ENCODE measurements at regions not wholly inside any gene's neighbourhood (a gene's known extent, or its start where the extent isn't known, plus 50 kb on each side); places are given as distances from the start of the nearest gene placed in this dataset.
"Not testable (repeated sequence)": the region's sequence is repeated elsewhere in the genome, so short reads cannot be mapped to it uniquely, and the experiment has no call there.

DNA sequence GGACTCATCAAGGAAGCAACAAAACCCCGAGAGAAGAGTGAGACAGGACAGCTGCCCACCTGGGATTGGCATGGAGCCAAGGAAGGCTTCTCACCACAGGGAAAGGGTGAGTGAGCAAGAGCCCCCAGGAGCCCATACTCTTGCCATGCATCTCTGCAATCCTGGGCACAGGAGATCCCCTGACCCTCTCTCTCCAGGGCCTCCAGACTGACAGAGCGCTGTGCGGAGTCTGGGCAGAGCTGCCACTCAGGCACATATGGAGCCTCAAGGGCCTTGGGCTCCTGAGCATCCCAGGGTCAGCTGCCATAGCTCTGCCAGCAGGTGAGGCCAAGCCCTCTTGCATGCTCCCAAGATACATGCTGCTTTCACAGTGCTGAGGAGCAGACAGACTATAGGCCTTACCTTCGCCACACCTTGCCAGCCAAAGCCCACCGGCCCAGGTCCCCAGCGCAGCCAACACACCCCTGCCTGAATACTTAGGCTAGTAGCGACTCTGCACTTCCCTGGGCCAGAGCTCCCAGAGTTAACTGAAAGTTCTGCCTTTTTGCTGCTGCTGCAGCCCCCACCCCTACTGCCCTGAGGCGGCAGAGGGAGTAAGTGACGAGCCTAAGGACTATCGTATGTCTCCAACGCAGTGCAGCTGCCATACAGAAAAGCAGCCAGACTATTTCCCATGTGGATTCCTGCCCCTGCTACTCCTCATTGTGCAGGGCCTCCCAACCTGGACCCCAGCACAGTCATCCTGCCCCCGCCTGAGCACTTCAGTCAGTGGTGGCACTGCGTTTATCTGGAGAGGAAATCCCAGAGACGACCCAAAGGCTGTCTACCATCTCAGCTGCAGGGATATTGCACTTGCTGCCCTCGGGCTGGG lies 251.6 kb downstream of the SPATA31A6 start:
- peak; percentile 48 for DNase-seq (ENCODE audit: low spot score)

DNA sequence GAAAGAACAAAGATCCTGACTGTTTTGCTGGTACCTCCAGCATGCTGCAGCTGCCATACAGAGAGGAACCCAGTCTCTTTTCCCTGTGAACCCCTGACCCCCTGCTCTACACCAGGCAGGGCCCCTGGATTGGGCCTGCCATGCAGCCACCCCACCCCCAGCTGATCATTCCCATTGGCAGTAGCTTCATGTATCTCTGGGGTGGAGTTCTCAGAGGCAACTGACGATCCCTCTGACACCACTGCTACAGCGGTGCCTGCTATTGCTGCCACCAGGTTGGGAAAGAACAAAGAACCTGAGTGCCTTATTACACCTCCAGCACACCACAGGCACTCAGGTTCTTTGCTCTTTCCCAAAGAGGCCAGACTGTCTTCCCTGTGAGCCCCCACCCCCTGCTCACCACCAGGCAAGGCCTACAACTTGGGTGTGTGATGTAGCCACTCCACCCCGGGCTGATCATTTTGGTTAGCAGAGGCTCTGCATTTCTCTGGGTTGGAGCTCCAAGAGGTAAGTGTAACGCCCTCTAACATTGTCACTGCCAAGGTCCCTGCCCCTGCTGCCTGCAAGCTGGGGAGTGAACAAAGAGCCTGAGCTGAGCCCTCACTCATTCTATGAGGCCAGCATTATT lies 252.4 kb downstream of the SPATA31A6 start:
- not testable (repeated sequence) for DNase-seq (ENCODE audit: low spot score)

DNA sequence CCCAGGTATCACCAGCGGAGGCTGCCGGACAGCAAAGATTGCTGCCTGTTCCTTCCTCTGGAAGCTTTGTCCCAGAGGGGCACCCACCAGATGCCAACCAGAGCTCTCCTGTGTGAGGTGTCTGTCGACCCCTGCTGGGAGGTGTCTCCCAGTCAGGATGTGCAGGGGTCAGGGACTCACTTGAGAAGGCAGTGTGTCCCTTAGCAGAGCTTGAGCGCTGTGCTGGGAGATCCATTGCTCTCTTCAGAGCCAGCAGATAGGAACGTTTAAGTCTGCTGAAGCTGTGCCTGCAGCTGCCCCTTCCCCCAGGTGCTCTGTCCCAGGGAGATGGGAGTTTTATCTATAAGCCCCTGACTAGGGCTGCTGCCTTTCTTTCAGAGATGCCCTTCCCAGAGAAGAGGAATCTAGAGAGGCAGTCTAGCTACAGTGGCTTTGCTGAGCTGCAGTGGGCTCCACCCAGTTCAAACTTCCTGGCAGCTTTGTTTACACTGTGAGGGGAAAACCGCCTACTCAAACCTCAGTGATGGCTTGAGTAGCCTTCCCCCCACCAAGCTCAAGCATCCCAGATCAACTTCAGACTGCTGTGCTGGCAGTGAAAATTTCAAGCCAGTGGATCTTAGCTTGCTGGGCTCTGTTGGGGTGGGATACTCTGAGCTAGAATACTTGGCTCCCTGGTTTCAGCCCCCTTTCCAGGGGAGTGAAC lies 253.7 kb downstream of the SPATA31A6 start:
- not testable (repeated sequence) for DNase-seq (ENCODE audit: low spot score)

DNA sequence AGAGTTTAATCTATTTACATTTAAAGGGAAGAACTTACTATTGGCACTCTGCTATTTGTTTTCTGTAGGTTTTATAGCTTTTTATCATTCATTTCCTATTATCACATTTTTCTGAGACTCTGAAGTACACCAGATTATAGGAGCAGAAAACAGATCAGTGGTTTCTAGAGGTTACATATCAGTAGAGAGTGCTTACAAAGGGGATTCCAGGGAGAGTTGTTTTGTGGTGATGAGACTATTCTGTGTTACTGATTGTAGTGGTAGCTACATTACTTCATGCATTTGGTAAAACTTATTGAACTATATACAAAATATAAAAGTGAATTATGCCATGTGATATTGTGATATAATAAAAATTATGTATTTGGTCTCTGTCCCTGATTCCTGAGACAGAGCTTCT lies 259.2 kb downstream of the SPATA31A6 start:
- DNase-seq (ENCODE audit: low spot score) = not testable (repeated sequence)

DNA sequence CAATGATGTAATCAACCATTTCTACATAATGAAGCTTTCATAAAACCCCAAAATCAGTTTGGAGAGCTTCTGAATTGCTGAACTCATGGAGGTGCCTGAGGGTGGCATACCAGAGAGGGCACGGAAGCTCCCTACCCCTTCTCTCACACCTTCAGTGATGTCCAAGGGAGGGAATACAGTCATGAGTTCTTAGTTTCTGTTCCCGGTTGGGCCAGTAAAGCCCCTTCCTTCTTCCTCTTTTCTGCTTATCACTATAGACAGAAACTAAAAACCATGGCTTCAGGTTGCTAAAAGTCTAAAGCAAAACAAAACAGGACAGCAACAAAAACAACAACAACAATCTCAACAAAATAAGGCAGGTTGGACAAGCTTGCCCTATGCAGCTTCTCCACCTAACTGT lies 260.0 kb downstream of the SPATA31A6 start:
- DNase-seq (ENCODE audit: low spot score) = not testable (repeated sequence)

DNA sequence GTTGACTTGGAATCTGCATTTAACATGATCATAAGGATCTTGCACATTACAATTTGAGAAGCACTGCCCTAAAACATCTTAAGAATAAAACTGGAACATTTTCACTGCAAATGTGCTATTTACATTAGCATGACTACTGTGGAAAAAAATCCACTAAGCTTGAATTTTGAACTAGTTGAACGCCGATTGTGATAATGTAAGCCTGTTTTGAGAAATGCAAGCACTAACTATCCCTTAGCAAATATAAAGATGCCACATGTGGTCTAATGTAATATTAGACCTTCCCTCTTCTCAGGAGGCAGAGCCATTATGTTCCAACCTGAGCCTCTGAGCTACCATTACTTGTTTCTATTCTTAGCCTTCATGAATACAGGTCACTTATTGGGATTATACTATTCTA lies 278.0 kb downstream of the SPATA31A6 start:
- DNase-seq (ENCODE audit: low spot score) = not testable (repeated sequence)

DNA sequence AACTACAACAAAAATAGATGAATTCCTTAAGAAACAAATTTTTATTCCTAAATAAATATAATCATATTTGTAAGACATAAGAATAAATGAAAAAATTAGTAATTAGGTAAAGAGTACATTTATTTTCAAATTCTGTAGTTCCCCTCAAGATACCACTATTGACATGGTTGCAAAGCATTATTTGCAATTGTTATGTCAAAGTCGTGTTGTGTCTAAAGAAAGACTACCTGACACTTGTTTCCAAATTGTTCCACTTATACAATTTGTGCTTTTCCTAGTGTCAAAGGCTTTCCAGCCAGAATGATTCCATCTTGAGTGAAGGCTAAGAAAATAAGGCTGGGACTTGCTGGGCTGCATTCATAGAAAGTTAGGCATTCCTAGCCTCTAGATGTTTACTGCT lies 278.4 kb downstream of the SPATA31A6 start:
- DNase-seq (ENCODE audit: low spot score) = not testable (repeated sequence)

DNA sequence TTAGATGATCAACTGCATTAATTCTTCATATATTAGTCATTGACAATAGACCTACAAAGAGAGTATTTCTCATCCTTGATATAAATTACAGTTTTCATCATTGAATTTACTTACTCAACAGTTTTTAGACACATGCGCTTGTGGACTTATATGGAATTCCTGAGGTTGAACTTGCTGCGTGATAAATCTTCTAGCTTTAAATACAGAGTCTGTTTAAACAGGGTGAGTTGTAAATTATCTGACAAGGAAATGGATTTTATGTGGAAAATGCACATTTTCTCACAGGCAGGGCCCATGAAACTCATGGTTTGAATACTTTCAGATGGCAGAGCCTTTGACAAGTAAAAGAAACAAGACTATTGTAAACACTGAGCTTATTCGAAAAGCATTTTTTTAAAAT lies 280.5 kb downstream of the SPATA31A6 start:
- not testable (repeated sequence) for DNase-seq (ENCODE audit: low spot score)

DNA sequence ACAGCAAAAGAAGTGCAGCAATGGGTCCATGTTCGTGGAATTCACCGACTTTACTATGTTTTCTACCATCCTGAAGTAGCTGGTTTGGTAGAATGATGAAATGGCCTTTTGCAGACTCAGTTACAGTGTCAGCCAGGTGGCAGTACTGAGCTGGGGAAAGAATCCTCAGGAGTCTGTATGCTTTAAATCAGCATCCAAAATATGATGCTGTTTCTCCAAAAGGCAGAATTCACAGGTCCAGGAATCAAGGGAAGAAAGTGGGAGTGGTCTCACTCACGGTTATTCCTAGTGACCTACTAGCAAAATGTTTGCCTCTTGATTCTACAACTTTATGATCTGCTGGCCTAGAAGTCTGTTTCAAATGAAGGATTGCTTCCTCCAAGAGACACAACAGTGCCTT lies 287.1 kb downstream of the SPATA31A6 start:
- not testable (repeated sequence) for DNase-seq (ENCODE audit: low spot score)

DNA sequence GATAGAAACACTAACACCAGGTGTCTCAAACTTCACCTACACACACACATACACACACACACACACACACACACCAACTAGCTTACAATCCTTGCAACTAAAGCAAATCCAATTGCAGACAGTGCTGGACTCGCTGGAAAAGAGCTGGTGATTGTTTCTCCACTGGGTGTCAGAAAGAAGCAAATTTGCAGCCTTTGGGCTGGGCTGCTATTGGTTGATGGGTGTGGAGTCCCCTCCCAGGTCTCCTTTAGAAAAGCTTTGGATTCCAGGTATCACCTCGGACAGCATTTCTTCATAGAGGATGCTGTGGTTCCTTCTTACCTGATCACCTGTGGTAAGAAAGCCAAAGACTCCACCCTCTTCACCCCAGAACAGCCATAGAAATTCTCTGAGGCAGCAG lies 307.5 kb downstream of the SPATA31A6 start:
- not testable (repeated sequence) for DNase-seq (ENCODE audit: low spot score)

DNA sequence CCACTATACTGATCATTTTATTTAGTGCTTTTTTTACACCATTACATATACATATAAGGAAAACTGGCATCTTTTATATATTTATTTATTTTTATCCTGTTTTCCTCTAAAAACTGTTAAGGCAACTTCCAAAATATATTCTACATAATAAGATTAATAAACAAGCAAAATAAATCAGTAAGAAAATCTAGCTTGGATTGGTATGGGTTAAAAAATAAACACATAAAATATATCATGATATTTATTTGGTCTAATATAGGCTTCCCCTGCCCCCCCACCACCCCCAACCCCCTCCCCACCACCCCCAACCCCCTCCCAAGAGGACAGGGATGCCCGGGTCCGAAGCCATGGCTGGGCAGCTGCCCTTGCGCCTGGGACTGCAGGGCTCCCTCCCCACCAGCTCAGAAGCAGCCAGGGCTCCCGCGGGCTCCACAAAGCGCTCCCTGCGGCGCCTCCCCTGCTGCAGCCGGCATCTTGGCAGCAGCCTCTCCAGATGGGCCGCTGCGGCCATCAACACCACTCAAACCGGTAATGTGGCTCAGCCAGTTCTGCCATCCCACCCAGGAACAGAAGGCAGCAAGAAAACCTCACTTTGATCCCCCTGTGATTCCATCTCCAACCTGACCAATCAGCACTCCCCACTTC lies 319.3 kb downstream of the SPATA31A6 start:
- DNase-seq (ENCODE audit: low spot score) = not testable (repeated sequence)

DNA sequence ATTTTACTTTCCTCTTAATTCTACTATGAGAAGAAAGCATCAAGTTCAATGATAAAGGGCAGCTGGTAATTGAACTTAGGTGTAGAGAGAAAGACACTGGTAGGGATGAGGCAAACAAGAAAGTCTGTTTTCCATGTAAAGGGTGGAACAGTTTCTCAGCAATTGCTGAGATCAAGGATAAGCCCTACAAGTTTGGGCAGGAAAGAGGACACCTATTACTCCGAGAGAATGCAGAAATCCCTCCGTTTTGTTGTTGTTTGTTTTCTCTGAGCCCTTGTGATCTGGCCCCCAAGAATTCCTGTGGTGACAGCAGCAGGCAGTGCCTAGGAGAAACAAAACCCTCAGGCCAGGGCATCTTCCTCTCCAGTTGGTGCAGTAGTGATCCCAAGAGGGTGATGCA lies 324.7 kb downstream of the SPATA31A6 start:
- not testable (repeated sequence) for DNase-seq (ENCODE audit: low spot score)

DNA sequence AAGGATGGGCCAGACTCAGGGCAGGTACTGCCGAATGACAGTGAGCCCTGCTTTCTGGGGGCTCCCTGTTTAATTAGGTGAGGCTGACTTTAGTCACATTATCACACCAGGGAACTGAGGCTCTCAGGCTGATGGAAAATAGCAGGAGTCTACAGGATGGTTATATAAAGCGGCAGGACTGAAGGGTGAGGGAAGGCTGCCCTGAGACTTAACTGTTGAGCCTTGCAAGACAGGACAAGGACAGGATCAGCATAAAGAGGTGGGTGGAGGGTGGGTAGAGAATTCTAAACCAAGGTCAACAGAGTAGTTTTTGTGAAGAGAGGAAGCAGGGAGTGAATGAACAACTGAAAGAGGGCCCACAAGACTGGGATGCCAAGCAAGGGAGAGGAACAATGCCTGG lies 330.1 kb downstream of the SPATA31A6 start:
- not testable (repeated sequence) for DNase-seq (ENCODE audit: low spot score)

DNA sequence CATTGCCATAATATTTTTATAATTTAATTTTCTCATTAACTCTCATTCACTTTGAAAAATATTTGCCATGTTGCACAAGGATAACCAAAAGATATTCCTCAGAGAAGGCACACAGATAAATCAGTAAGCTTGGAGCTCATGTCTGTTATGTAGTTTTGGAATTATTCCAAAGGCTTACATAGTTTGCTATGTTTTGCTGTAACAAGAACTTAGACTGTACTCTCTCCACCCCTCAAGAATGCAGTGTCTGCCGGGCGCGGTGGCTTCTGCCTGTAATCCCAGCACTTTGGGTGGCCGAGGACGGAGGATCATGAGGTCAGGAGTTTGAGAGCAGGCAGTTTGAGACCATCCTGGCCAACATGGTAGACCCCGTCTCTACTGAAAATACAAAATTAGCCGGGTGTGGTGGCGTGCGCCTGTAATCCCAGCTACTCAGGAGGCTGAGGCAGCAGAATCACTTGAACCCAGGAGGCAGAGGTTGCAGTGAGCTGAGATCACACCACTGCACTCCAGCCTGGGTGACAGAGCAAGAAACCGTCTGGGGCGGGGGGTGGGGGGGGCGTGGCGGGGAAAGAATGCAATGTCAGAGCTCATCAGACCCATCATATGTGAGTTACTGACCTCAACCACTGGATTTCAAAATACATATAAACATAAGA lies 351.0 kb downstream of the SPATA31A6 start:
- DNase-seq (ENCODE audit: low spot score) = not testable (repeated sequence)

DNA sequence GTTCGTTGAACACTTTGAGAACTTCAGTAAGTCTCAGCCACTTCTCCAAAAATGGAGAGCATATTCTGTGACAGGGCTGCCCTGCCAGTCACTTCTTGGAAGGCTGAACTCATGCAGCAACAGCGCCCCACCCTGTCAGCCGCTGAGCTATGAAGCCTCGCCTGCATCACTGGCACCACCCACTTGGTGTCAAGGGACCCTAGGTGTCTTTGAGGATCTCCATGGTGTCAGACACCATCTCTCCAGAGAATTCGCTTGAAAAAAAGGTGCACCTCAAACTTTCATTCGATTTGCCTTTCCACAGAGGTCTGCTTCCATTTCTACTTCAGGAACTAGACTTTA lies 351.5 kb downstream of the SPATA31A6 start:
- DNase-seq (ENCODE audit: low spot score) = peak; percentile 42

DNA sequence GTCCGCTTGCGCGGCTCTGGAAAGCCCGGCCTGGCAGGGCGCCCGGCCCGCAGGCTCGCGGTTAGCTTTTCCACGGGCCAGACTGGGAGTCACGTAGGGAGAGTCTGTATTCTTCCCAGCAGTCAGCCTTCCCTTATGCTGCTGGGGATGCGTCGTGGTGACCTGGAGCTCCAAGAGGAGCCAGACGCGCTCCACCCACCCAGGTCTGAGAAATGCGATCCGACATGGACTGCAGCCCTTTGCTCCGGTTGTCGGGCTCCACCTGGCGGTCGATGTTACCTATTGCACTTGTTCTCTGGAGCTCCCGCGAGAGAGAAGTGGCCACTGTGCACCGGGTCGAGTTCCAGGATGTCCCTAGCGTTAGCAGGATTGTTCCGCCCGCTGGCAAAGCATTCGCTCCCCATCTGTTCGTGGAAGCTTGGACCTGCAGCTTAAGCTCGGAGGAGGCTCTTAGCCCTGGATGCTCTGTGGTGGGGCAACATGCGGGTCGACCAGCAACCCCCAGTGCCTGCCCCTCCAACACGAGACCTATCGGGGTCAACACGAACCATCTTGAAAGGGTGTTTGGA lies 367.4 kb downstream of the SPATA31A6 start:
- not testable (repeated sequence) for DNase-seq (ENCODE audit: low spot score)

DNA sequence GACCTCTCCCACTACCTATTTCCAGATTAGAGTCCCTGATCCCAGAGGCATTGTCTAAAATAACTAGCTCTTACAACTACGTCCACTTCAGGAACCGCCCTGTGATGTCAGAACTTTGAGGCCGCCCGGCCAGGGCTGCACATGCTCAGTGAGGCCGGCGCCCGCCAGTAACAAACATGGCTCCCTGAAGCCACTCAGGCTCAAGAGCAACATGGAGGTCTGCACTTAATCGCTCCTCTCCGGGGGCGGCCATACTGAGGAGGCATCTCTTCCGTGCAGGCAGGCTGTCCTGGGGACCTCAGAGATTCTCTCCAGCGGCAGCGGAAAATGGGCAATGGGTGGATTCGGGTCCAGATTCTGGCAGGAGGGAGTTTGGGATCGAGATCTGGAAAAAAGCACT lies 385.1 kb downstream of the SPATA31A6 start:
- not testable (repeated sequence) for DNase-seq (ENCODE audit: low spot score)

DNA sequence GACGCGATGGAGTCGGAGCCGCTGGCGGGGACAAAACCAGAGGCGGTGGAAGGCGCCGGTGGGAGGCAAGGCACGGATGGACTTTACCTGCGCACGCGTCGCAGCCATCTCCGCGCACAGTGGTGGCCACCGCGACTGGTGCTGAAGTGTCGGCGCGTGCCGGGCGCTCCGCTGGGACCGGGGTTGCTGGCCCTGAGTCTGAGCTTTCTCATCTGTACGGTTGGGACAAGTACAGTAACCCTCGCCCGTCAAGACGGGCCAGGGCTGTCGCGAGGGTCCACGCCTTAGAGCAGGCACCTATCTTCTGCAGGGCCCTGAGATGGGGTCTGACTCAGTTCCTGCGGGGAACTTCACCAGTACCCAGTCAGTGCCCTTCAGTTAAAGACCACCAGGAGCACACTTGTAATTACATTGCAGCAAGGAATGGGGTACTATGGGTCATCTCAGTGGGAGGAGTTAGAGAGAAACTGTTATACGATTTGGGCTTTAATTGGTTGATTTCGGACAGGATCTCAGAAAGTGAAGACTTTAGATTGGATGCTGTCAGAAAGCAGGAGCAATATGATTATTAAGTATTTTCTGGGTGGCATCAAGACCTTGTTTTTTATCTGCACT lies 385.6 kb downstream of the SPATA31A6 start:
- DNase-seq (ENCODE audit: low spot score) = not testable (repeated sequence)

DNA sequence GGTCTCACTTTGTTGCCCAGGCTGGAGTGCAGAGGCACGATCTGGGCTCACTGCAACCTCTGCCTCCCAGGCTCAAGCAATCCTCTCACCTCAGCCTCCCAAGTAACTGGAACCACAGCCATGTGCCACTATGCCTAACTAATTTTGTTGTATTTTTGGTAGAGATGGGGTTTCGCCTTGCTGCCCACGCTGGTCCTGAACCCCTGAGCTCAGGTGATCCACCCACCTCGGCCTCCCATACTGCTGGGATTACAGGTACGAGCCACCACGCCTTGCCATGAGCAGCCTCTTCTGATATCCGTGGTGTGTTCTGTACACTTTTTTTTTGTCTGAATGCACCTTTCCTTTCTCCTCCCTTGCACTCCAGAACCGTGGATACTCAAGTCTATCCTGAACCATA lies 394.4 kb downstream of the SPATA31A6 start:
- peak; percentile 16 for DNase-seq (ENCODE audit: low spot score)

Data from ecto neural progenitor cell (in vitro differentiated cells).